K562 (cell line): ENCODE measurements at regions not wholly inside any gene's neighbourhood (a gene's known extent, or its start where the extent isn't known, plus 50 kb on each side); places are given as distances from the start of the nearest gene placed in this dataset.

Experiments
- ATAC-seq: fragments of 200-7000 bp; cut with Tn5 transposase; 3 replicates; pipeline ENCODE4 v1.9.1; 2020; ENCODE audit warnings: moderate library complexity
- BruUV-seq: library from RNA; stranded (reverse); fragments of 400-500 nt; replicated peaks from 2 replicates; lab custom pipeline; 2021; lab: Mats Ljungman, UMichigan
- CTCF ChIA-PET: fragments of 300-600 bp; formaldehyde crosslinking; extraction: SDS; loops from one replicate; lab custom pipeline; 2021; ENCODE audit warnings: low intra/inter-chr PET ratio; lab: Yijun Ruan, JAX
- POLR2A ChIA-PET: fragments of 300-600, 350-650 bp; sonication (Branson Sonifier 250); formaldehyde crosslinking; extraction: SDS; loops from one replicate; lab custom pipeline; 2021; ENCODE audit warnings: antibody characterized with exemption, inconsistent platforms; lab: Yijun Ruan, JAX
- DNase-seq, 4 experiments: peaks; one replicate each; pipeline versions ENCODE4 v3.0.0 to v3.0.0-alpha.2; 2011 to 2018; ENCODE audit warnings: low spot score in 3 of 4, mixed read lengths in 3 of 4; ENCODE audit errors: extremely low read depth in 1 of 4
- FAIRE-seq: peaks from 2 replicates; lab custom pipeline; 2011; peaks lifted over from hg19 to GRCh38; lab: Jason Lieb, UNC
- H2AFZ ChIP-seq: 2 replicates; pipeline ENCODE4 v1.6.0; 2011; ENCODE audit warnings: low read depth, low read length, control low read depth, inconsistent platforms
- H3K27ac ChIP-seq: fragments of 200-600 bp; 3 replicates; pipeline ENCODE4 v1.8.0; 2011; ENCODE audit warnings: low read depth, mild to moderate bottlenecking, control low read depth, inconsistent platforms, low read length, moderate library complexity, mixed read lengths; ENCODE audit errors: extremely low read depth
- H3K27me3 ChIP-seq, 2 experiments: fragments of 300-600 bp in 1 of 2; 2 replicates in 1 of 2; 3 replicates in 1 of 2; pipeline versions ENCODE4 v1.6.0 to v1.8.0; 2011; ENCODE audit warnings: inconsistent platforms in 2 of 2, low read length in 2 of 2, mild to moderate bottlenecking in 1 of 2, mixed read lengths in 1 of 2, moderate library complexity in 1 of 2; ENCODE audit not compliant: control insufficient read depth in 2 of 2, insufficient read depth in 2 of 2
- H3K36me3 ChIP-seq: fragments of 300-600 bp; 3 replicates; pipeline ENCODE4 v1.8.0; 2011; ENCODE audit warnings: mild to moderate bottlenecking, low read length, inconsistent platforms; ENCODE audit not compliant: control insufficient read depth, insufficient read depth
- H3K4me1 ChIP-seq, 2 experiments: fragments of 200-600 bp in 1 of 2; replicated peaks in 1 of 2; 2 replicates in 1 of 2; 3 replicates in 1 of 2; pipeline versions ENCODE4 v1.5.1 to v1.8.0; 2011; ENCODE audit warnings: inconsistent platforms in 2 of 2, low read length in 2 of 2, mild to moderate bottlenecking in 1 of 2, mixed read lengths in 1 of 2, moderate library complexity in 1 of 2; ENCODE audit not compliant: control insufficient read depth in 2 of 2, insufficient read depth in 2 of 2
- H3K4me2 ChIP-seq: 2 replicates; pipeline ENCODE4 v1.6.1; 2011; ENCODE audit warnings: low read length, control low read depth, inconsistent platforms, mixed read lengths; ENCODE audit not compliant: insufficient read depth
- H3K4me3 ChIP-seq: fragments of 200-600 bp; sonication (generic), shearing (Covaris generic); 2 replicates; pipeline ENCODE4 v1.5.1; 2016; ENCODE audit warnings: control low read depth, inconsistent platforms
- H3K79me2 ChIP-seq: fragments of 200-600 bp; 3 replicates; pipeline ENCODE4 v1.8.0; 2011; ENCODE audit warnings: low read length, inconsistent platforms; ENCODE audit not compliant: control insufficient read depth, insufficient read depth
- H3K9ac ChIP-seq, 2 experiments: 2 replicates each; pipeline versions ENCODE4 v1.6.0 to v1.6.1; 2011; ENCODE audit warnings: low read depth in 2 of 2, low read length in 2 of 2, control low read depth in 1 of 2, inconsistent platforms in 1 of 2, mild to moderate bottlenecking in 1 of 2, mixed read lengths in 1 of 2; ENCODE audit not compliant: insufficient read depth in 1 of 2
- H3K9me1 ChIP-seq: one replicate; pipeline ENCODE4 v1.6.0; 2011; ENCODE audit warnings: inconsistent platforms, mild to moderate bottlenecking, low read length, moderate library complexity; ENCODE audit not compliant: control insufficient read depth, insufficient read depth
- H3K9me3 ChIP-seq: replicated peaks from 2 replicates; pipeline ENCODE4 v1.5.1; 2011; ENCODE audit warnings: low read depth, low read length, inconsistent platforms; ENCODE audit not compliant: control insufficient read depth, insufficient read depth
- H4K20me1 ChIP-seq: replicated peaks from 2 replicates; pipeline ENCODE4 v1.6.1; 2011; ENCODE audit warnings: low read length, inconsistent platforms, mixed read lengths; ENCODE audit not compliant: control insufficient read depth, insufficient read depth
- BRCA1 ChIP-seq, 2 experiments: fragments of 450-650 bp in 1 of 2; sonication (generic) in 1 of 2; formaldehyde crosslinking in 1 of 2; IDR thresholded peaks; 2 replicates each; pipeline versions ENCODE4 v1.5.0 to v1.6.1; 2017 to 2020; ENCODE audit warnings: mild to moderate bottlenecking in 1 of 2, missing genetic modification reagents in 1 of 2
- CEBPB ChIP-seq: fragments of 450-650 bp; IDR thresholded peaks from 2 replicates; pipeline ENCODE4 v1.6.1; 2016; ENCODE audit warnings: missing genetic modification characterization, missing compliant biosample characterization
- CREB3 ChIP-seq: fragments of 450-650 bp; conservative IDR thresholded peaks from 2 replicates; pipeline ENCODE4 v1.6.1; 2016; ENCODE audit warnings: missing genetic modification characterization, low read depth, mild to moderate bottlenecking, missing compliant biosample characterization, moderate library complexity
- ERF ChIP-seq: fragments of 450-650 bp; formaldehyde crosslinking; IDR thresholded peaks from 2 replicates; pipeline ENCODE4 v1.4.0; 2020; ENCODE audit warnings: mild to moderate bottlenecking, mixed read lengths
- ETS2 ChIP-seq: IDR thresholded peaks from 2 replicates; pipeline ENCODE4 v1.6.1; 2016; ENCODE audit warnings: borderline replicate concordance, missing genetic modification characterization, mild to moderate bottlenecking, moderate library complexity, missing compliant biosample characterization; ENCODE audit not compliant: poor library complexity, severe bottlenecking
- FOXA1 ChIP-seq: fragments of 450-650 bp; IDR thresholded peaks from 2 replicates; pipeline ENCODE4 v1.6.1; 2016; ENCODE audit warnings: mild to moderate bottlenecking, borderline replicate concordance
- GATAD2A ChIP-seq: fragments of 450-650 bp; IDR thresholded peaks from 2 replicates; pipeline ENCODE4 v1.6.1; 2017
- MLLT1 ChIP-seq, 2 experiments: fragments of 450-650 bp; IDR thresholded peaks; 2 replicates each; pipeline ENCODE4 v1.6.1; 2016
- SAFB ChIP-seq: fragments of 200-400 bp; formaldehyde crosslinking; IDR thresholded peaks from 2 replicates; pipeline ENCODE4 v1.6.1; 2017; ENCODE audit warnings: low read depth, low read length, borderline replicate concordance
- SLC30A9 ChIP-seq: fragments of 250-450 bp; sonication (Bioruptor Pico); IDR thresholded peaks from 2 replicates; pipeline ENCODE4 v1.8.0; 2022; ENCODE audit warnings: mild to moderate bottlenecking, moderate library complexity
- SMAD3 ChIP-seq: fragments of 450-650 bp; formaldehyde crosslinking; conservative IDR thresholded peaks from 2 replicates; pipeline ENCODE4 v1.4.0; 2020; ENCODE audit warnings: mild to moderate bottlenecking
- TSC22D4 ChIP-seq: fragments of 450-650 bp; IDR thresholded peaks from 2 replicates; pipeline ENCODE4 v1.6.1; 2016; ENCODE audit warnings: missing genetic modification characterization, missing biosample characterization, control low read depth
- VEZF1 ChIP-seq: fragments of 200-800 bp; sonication (Bioruptor generic); IDR thresholded peaks from 2 replicates; pipeline ENCODE4 v1.6.1; 2017; ENCODE audit warnings: missing genetic modification characterization, missing compliant biosample characterization
- ZBTB12 ChIP-seq: fragments of 250-450 bp; sonication (Bioruptor Pico); IDR thresholded peaks from 2 replicates; pipeline ENCODE4 v1.4.0; 2020
- ZNF212 ChIP-seq: fragments of 450-650 bp; formaldehyde crosslinking; IDR thresholded peaks from 2 replicates; pipeline ENCODE4 v1.4.0; 2020; ENCODE audit warnings: mild to moderate bottlenecking
- ZNF77 ChIP-seq: fragments of 250-450 bp; sonication (Bioruptor Pico); IDR thresholded peaks from 2 replicates; pipeline ENCODE4 v1.5.0; 2020
- WGBS: fragments of 100-300 bp; shearing (Covaris generic); methylation state at CpG from one replicate; pipeline ENCODE4 v1.1.6; 2016; ENCODE audit warnings: low coverage, mixed read lengths; ENCODE audit not compliant: insufficient coverage; ENCODE audit errors: missing lambda C conversion rate; 5-methylcytosine and 5-hydroxymethylcytosine counted together
- in situ Hi-C: fragments of 300-500 bp; cut with MboI; formaldehyde crosslinking; loops from 4 replicates; pipeline ENCODE4 v1.15.0; 2018; ENCODE audit warnings: inconsistent platforms, mixed read lengths
- intact Hi-C: fragments of 100-400 bp; cut with micrococcal nuclease; formaldehyde crosslinking; loops from 2 replicates; pipeline ENCODE4 v1.14.2; 2022

GRCh38 chr5:54607006-54607405 is 89.4 kb downstream of the SNX18 start (continued):
- no peak for TF ChIP-seq CREB3 (tag)

- FAIRE-seq, result no peak
- 0% methylated on average over 1 of the region's 1 CpG for WGBS
- in situ Hi-C loops, result no loop called here
- no peak for TF ChIP-seq VEZF1 (CRISPR knock-in tag)
- TF ChIP-seq BRCA1 (IDR thresholded peaks at IDR 0.05), result no peak
- TF ChIP-seq BRCA1 (CRISPR knock-in tag; IDR thresholded peaks at IDR 0.05), result no peak
- no peak for TF ChIP-seq ZNF77 (CRISPR knock-in tag)
- no peak for TF ChIP-seq ZNF212 (CRISPR knock-in tag)
- no peak for TF ChIP-seq GATAD2A
- no peak for TF ChIP-seq CEBPB (tag)
- no peak for TF ChIP-seq ZBTB12 (CRISPR knock-in tag)
- TF ChIP-seq SMAD3 (CRISPR knock-in tag), result no peak
- no peak for TF ChIP-seq SLC30A9 (CRISPR knock-in tag)
- TF ChIP-seq ERF (CRISPR knock-in tag), result no peak
- no peak for TF ChIP-seq SAFB
- TF ChIP-seq FOXA1, result no peak
- TF ChIP-seq MLLT1 (IDR thresholded peaks at IDR 0.05), result no peak
- no peak for TF ChIP-seq ETS2 (tag)
- TF ChIP-seq TSC22D4 (tag), result no peak
Observed at GRCh38 chr5:54603372-54603771, 85.8 kb downstream of the SNX18 start.

More at GRCh38 chr5:54603372-54603771, 85.8 kb downstream of the SNX18 start:
- Histone ChIP-seq H3K9ac (no peak overlapping the region), H4K20me1 (no peaks in the 10 kb centered on the region), H3K9me3 (no peaks in the 10 kb centered on the region), H3K27me3 (peaks cover 0 to 13% of the 10 kb centered on the region in 2 experiments; a peak in 3 of 5 replicates), H3K4me1 (no peaks in the 10 kb centered on the region), H3K4me3 (no peak overlapping the region), H3K36me3 (no peaks in the 10 kb centered on the region), H2AFZ (no peak overlapping the region), H3K9me1 (no peaks in the 10 kb centered on the region), H3K27ac (no peak overlapping the region), H3K4me2 (no peak overlapping the region), H3K79me2 (no peaks in the 10 kb centered on the region)
- intact Hi-C loops, result no loop called here
- CTCF ChIA-PET, result no interaction called here
- ATAC-seq (no peak), DNase-seq (no peak)
- BruUV-seq, result no TSS peak
- POLR2A ChIA-PET, result no interaction called here
